ENCODE measurements at regions not wholly inside any gene's neighbourhood (a gene's known extent, or its start where the extent isn't known, plus 50 kb on each side); places are given as distances from the start of the nearest gene placed in this dataset.

DNA sequence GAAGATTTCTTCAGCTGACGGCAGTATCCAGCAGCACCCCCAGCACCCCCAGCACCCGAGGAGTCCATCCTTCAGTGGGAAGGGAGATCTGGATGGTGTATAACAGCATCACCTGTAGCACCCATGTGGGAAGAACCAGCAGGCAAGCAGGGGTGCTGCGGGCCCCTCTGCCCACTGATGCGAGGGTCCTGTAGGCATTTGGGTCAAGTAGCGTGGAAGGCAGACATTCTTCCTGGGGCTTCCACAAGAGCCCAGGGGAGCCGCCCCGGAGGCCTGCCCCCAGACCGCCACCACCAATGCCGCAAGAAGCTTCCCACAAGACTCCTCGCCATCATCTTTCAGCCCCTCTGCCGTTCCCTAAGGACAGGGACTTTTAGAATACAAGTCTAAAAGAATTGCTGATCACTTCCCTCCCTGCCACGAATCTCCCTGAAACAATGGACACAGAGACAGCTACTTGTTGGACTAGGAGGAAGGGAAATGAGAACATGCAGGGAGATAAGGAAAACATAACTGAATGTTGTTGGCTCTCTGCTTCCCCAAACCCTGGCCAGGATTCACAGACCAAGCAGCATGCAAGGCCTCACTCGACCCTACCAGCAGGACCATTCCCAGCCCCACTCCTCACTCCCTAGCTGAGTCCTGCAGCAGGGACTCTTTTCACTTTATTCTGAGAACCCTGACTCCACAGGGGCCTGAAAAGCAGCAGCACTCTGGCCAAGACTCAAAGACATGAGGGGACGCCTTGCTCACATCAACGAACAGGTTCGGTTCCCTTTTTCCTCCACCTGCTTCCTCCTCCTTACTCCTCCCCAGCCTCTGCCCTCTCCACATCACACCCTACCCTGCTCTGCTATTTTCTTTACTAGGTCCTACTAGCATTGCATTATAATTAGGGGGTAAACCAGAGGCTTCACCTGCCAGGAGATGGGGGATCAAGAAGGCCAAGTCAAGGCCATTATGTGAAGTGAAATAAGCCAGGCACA, 164.5 kb downstream of the HERPUD2 start:
- TF ChIP-seq EZH2 (IDR thresholded peaks at IDR 0.05; ENCODE audit: borderline replicate concordance, low read length): no peak
- TF ChIP-seq, protein P1, sequence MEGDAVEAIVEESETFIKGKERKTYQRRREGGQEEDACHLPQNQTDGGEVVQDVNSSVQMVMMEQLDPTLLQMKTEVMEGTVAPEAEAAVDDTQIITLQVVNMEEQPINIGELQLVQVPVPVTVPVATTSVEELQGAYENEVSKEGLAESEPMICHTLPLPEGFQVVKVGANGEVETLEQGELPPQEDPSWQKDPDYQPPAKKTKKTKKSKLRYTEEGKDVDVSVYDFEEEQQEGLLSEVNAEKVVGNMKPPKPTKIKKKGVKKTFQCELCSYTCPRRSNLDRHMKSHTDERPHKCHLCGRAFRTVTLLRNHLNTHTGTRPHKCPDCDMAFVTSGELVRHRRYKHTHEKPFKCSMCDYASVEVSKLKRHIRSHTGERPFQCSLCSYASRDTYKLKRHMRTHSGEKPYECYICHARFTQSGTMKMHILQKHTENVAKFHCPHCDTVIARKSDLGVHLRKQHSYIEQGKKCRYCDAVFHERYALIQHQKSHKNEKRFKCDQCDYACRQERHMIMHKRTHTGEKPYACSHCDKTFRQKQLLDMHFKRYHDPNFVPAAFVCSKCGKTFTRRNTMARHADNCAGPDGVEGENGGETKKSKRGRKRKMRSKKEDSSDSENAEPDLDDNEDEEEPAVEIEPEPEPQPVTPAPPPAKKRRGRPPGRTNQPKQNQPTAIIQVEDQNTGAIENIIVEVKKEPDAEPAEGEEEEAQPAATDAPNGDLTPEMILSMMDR (IDR thresholded peaks at IDR 0.05; ENCODE audit: low read length): no peak
- no peaks in the 10 kb centered on the region for H3F3A ChIP-seq (ENCODE audit: insufficient read depth, low read length)
- H3K27me3 ChIP-seq (ENCODE audit: insufficient read depth, low read length): no peaks in the 10 kb centered on the region
- H3K36me3 ChIP-seq (ENCODE audit: insufficient read depth, low read length): no peaks in the 10 kb centered on the region
- no peaks in the 10 kb centered on the region for H3K4me1 ChIP-seq (ENCODE audit: insufficient read depth, low read length, severe bottlenecking)
- no peaks in the 10 kb centered on the region for H3K9me2 ChIP-seq (ENCODE audit: low read depth, low read length)
- H3K4me2 ChIP-seq (ENCODE audit: low read length): no peak overlapping the region
- no peaks in the 10 kb centered on the region for H4K20me1 ChIP-seq (ENCODE audit: insufficient read depth, low read length)
- no peak overlapping the region for H3K4me3 ChIP-seq (ENCODE audit: low read depth, low read length, poor library complexity, severe bottlenecking)
- no peaks in the 10 kb centered on the region for H3K9me3 ChIP-seq (ENCODE audit: low read length)
- H3K9ac ChIP-seq (ENCODE audit: low read length): no peak overlapping the region
- H3K79me2 ChIP-seq (ENCODE audit: insufficient read depth, low read length): no peaks in the 10 kb centered on the region
- no peak overlapping the region for H3K27ac ChIP-seq (ENCODE audit: low read depth, low read length, poor library complexity, severe bottlenecking)
- H2AFZ ChIP-seq (ENCODE audit: low read length): no peak overlapping the region

DNA sequence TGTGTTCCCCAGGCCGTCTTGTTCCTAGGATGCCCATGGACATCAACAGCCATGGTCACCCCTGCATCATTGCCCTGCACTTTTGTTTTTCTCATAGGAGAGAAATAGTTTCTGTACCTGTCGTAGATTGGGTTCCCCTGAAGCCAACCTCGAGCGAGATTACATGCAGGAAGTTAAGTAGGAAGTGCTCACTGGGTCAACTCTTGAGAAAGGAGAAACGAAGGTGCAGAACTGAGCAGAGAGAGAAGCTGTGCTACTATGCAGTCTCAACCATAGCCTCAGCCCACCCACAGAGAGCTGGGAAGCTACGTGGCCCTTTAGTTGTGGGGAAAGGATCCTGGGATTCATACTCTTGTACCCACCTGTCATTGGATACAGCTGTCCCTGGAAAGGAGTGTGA, 165.2 kb downstream of the HERPUD2 start:
- H3K9ac ChIP-seq (ENCODE audit: low read length): no peak overlapping the region
- no peaks in the 10 kb centered on the region for H3K4me1 ChIP-seq (ENCODE audit: insufficient read depth, low read length, severe bottlenecking)
- no peak overlapping the region for H3K4me3 ChIP-seq (ENCODE audit: low read depth, low read length, poor library complexity, severe bottlenecking)
- no peaks in the 10 kb centered on the region for H3K27me3 ChIP-seq (ENCODE audit: insufficient read depth, low read length)
- TF ChIP-seq, protein P1 (IDR thresholded peaks at IDR 0.05; ENCODE audit: low read length): no peak
- TF ChIP-seq EZH2 (IDR thresholded peaks at IDR 0.05; ENCODE audit: borderline replicate concordance, low read length): no peak
- H2AFZ ChIP-seq (ENCODE audit: low read length): no peak overlapping the region
- H3K4me2 ChIP-seq (ENCODE audit: low read length): no peak overlapping the region
- no peaks in the 10 kb centered on the region for H3K9me3 ChIP-seq (ENCODE audit: low read length)
- no peaks in the 10 kb centered on the region for H3F3A ChIP-seq (ENCODE audit: insufficient read depth, low read length)
- H4K20me1 ChIP-seq (ENCODE audit: insufficient read depth, low read length): no peaks in the 10 kb centered on the region
- no peaks in the 10 kb centered on the region for H3K36me3 ChIP-seq (ENCODE audit: insufficient read depth, low read length)
- no peak overlapping the region for H3K27ac ChIP-seq (ENCODE audit: low read depth, low read length, poor library complexity, severe bottlenecking)
- H3K9me2 ChIP-seq (ENCODE audit: low read depth, low read length): no peaks in the 10 kb centered on the region
- H3K79me2 ChIP-seq (ENCODE audit: insufficient read depth, low read length): no peaks in the 10 kb centered on the region

DNA sequence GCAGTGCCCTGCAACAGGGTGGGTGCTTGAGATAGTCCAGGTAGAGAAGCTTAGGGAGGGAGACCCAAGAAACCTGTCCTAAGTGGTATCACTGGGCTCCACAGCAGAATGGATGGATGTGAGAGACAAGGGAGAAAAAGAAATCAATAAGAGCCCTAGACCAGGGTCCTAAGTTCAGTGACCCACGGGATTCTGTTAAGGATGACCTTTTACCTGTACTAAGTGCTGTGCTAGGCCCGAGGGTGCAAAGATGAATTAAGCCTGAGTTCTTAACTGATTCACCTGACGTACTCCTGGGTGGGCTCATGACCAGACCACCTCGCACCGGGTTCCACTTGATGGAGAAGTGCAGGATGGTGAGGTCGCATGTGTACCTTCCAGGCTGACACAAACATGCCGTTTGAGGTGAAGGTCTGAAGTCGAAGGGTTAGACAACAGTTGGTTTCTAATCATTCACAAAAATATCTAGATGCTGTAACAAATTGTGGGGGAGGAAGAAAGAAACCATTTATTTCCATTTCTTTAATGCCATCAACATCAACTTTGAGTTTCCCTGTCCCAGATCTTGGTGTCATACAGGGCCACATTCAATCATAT, 166.5 kb downstream of the HERPUD2 start:
- H4K20me1 ChIP-seq (ENCODE audit: insufficient read depth, low read length): no peaks in the 10 kb centered on the region
- no peaks in the 10 kb centered on the region for H3K27me3 ChIP-seq (ENCODE audit: insufficient read depth, low read length)
- no peaks in the 10 kb centered on the region for H3F3A ChIP-seq (ENCODE audit: insufficient read depth, low read length)
- no peak for TF ChIP-seq EZH2 (IDR thresholded peaks at IDR 0.05; ENCODE audit: borderline replicate concordance, low read length)
- TF ChIP-seq, protein P1 (IDR thresholded peaks at IDR 0.05; ENCODE audit: low read length): no peak
- H3K79me2 ChIP-seq (ENCODE audit: insufficient read depth, low read length): no peaks in the 10 kb centered on the region
- no peaks in the 10 kb centered on the region for H3K9me2 ChIP-seq (ENCODE audit: low read depth, low read length)
- no peak overlapping the region for H2AFZ ChIP-seq (ENCODE audit: low read length)
- no peak overlapping the region for H3K4me3 ChIP-seq (ENCODE audit: low read depth, low read length, poor library complexity, severe bottlenecking)
- no peak overlapping the region for H3K4me2 ChIP-seq (ENCODE audit: low read length)
- no peaks in the 10 kb centered on the region for H3K36me3 ChIP-seq (ENCODE audit: insufficient read depth, low read length)
- no peaks in the 10 kb centered on the region for H3K9me3 ChIP-seq (ENCODE audit: low read length)
- no peak overlapping the region for H3K9ac ChIP-seq (ENCODE audit: low read length)
- no peak overlapping the region for H3K27ac ChIP-seq (ENCODE audit: low read depth, low read length, poor library complexity, severe bottlenecking)
- H3K4me1 ChIP-seq (ENCODE audit: insufficient read depth, low read length, severe bottlenecking): no peaks in the 10 kb centered on the region

Measured in OCI-LY1 (cell line).